Fibroblast of skin of back (primary cell): ENCODE measurements at regions not wholly inside any gene's neighbourhood (a gene's known extent, or its start where the extent isn't known, plus 50 kb on each side); places are given as distances from the start of the nearest gene placed in this dataset.

Source experiments
- DNase-seq: peaks from one replicate; pipeline ENCODE4 v3.0.0-alpha.2; 2013

DNA sequence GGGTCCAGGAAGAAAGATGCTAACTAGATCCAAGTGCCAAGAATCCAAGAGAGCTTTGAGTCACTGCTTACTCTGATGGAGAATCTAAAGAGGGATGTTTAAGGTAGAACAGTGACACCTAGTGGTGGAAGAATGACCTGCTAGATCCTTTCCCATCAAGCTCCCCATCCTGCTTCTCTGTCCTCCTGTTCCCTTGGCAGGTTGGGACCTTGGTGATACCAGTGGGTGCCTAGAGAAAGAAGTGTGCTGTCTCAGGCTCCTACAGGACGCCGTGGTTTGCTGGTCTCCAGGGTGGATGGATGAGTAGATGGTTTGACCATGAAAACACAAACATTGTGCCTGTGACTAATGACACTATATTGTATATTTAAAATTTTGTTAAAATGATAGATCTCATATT lies 383.7 kb downstream of the TMEM135 start:
- peak; percentile 83 for DNase-seq

DNA sequence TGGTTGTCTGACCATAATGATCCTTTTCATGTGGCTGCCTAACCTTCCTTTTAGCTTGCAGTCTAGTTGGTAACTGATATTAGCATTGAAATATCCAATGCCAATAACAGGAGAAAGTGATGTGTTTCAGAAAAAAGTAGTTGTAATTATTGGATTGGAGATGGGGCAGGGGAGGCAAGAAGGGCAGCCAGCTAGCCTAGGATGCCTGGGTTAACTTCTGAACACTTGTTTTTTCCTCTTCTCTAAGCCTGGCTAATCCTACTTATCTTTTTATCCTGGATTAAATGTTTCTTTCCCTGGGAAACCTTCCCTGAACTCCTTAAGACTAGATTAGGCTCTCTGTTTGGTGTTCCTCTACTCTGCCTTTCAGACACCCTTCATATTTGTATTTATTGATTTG lies 380.2 kb downstream of the TMEM135 start:
- DNase-seq = no peak

DNA sequence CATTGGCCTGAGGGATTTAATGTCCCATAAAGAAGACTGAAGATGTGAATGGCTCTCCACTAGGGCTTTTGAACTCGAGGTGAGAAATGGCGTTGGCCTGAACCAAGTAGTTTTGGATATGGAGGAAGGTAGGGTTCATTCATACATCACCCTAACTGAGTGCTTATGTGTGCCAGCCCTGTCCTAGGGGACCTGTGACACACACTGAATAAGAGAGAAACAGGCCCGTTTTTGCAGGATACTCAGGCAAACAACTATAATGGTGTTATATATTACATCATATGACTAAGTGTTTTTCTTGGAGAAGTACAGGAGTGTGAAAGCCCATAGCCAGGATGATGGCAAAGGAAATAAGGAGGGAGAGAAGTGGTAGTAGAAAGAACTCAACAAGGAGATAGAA lies 368.1 kb downstream of the TMEM135 start:
- peak; percentile 59 for DNase-seq

- DNase-seq = no peak
Measured at GRCh38 chr11:87405356-87405755, 367.6 kb downstream of the TMEM135 start.

GRCh38 chr11:87401653-87402052 lies 363.9 kb downstream of the TMEM135 start:
- DNase-seq = no peak

GRCh38 chr11:87399341-87399740 lies 361.6 kb downstream of the TMEM135 start:
- no peak for DNase-seq

GRCh38 chr11:87398931-87399330 lies 361.2 kb downstream of the TMEM135 start:
- peak; percentile 1 for DNase-seq

DNA sequence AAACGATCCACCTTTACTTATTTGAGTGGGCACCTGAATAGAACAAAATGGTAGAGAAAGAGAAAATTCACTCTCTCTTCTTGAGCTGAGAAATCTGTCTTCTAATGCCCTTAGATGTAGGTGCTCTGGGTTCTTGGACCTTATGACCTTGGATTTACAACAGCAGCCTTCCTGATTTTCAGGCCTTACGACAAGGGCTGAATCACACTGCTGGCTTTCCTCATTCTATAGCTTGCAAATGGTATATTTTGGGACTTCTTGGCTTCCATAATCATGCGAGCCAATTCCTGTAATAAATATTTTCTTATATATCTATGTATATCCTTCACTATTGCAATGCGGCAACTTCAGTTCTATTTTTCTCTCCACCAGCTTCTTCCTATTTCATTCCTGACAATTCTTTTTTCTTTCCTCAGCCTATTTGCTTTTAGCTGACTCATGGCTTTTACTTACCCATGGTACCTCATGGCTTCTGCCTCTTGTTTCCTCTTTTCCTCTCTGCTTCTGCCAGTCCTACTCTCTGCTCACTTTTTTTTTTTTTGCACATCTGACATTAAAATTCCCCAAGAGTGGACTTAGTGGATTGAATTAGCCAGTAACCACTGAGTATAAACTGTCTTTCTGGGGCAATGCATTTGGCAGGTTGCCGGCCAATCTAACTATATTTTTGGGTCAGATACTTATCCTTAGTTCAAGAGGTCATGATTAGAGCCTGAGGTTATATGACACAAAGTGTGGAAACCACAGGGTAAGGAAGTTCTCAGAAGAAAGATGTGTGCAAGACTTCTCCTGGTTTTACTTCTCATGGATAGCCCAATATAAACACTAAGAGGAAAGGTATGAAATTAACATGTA lies 359.5 kb downstream of the TMEM135 start:
- DNase-seq = no peak

DNA sequence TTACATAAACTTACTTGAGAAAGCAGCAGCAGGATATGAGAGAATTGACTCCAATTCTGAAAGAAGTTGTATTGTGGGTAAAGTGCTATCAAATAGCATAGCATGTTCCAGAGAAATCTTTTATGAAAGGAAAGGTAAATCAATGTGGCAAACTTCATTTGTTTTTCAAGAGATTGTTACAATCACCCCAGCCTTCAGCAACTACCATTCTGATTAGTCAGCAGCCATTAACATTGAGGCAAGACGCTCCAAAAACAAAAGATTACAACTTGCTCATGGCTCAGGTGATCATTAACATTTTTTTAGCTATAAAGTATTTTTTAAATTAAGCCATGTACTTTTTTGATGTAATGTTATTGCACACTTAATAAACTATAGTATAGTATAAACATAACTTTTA lies 357.2 kb downstream of the TMEM135 start:
- DNase-seq = no peak

DNA sequence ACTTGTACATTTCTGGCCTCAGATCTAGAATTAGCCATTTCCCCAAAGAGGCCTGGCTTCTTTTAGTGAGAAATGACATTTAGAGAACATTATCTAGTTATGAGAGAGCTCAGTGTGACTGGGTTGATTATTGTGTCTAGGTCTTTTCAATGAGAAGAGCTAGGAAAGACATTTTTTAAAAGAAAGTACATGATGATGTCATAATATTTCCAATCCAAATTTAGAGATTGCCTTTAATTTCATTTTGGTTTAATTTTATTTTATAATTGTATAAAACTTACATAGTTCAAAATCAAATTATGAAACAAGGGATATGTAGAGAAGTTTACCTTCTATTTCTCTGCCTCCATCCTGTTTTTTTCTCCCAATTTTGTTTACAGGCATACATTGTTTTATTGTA lies 354.9 kb downstream of the TMEM135 start:
- no peak for DNase-seq

- no peak for DNase-seq
Measured at GRCh38 chr11:87391496-87391895, 353.8 kb downstream of the TMEM135 start.

- DNase-seq = no peak
Measured at GRCh38 chr11:87384078-87384729, 346.5 kb downstream of the TMEM135 start.

DNA sequence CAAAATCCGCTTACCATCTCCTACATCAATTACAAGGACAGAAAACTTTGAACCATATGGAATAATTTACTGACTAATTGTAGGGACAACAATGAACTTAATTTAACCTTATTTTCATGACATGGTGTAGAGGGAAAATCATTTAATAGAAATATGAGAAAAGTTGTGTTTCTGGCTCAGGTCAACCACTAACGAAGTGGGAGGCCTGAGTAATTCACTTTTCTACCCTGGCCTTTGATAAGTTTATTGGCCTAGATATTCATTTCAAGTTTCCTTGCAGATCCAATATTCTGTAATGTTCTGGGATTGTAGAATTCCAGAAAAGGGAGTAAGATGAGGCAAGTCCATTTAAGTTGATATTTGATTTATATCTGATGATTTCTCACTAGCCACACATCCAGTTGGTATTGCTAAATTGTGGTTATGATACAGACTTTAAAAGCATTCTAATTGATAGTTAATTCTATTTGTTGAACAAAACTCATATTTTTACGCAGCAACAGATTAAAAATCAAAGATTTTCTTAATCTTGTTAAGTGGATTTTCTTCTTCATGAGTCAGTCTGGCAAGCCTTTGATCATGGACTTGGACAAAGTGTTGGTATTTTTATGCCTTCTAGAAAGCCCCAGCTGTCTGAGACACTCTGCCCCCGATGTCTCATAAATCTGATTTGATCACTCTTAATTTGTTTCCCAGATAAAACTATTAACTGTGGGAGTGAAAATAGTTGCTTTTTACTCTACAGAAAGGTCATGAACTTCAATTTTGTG lies 336.5 kb downstream of the TMEM135 start:
- DNase-seq = no peak
